Activated CD8-positive, alpha-beta memory T cell treated with anti-CD3 and anti-CD28 coated beads, Interleukin-2, amount 10 ng/mL, durations not matched to agents 7 days and 5 days (primary cell): ENCODE measurements at regions not wholly inside any gene's neighbourhood (a gene's known extent, or its start where the extent isn't known, plus 50 kb on each side); places are given as distances from the start of the nearest gene placed in this dataset.

Source experiments
- ATAC-seq: fragments of 150-1000 bp; cut with Tn5 transposase; one replicate; pipeline ENCODE4 v1.10.0; 2021; ENCODE audit warnings: moderate library complexity
- CTCF ChIA-PET: fragments of 350-600 bp; sonication (Branson Sonifier 250); formaldehyde crosslinking; loops from one replicate; lab custom pipeline; 2021; ENCODE audit warnings: antibody characterized with exemption; lab: Charles Lee
- DNase-seq: peaks from one replicate; pipeline ENCODE4 v3.0.0-alpha.2; 2020
- H3K27ac Mint-ChIP-seq: one replicate; pipeline ENCODE4 v1.8.0; 2021; ENCODE audit warnings: mild to moderate bottlenecking, mixed read lengths
- H3K27me3 Mint-ChIP-seq: one replicate; pipeline ENCODE4 v1.8.0; 2021; ENCODE audit warnings: mixed read lengths
- H3K36me3 Mint-ChIP-seq: one replicate; pipeline ENCODE4 v1.8.0; 2021; ENCODE audit warnings: mild to moderate bottlenecking, mixed read lengths
- H3K4me1 Mint-ChIP-seq: one replicate; pipeline ENCODE4 v1.8.0; 2021; ENCODE audit warnings: mixed read lengths
- H3K4me3 Mint-ChIP-seq: one replicate; pipeline ENCODE4 v1.8.0; 2021; ENCODE audit warnings: mild to moderate bottlenecking, moderate library complexity, mixed read lengths
- H3K9me3 Mint-ChIP-seq: one replicate; pipeline ENCODE4 v1.8.0; 2022; ENCODE audit warnings: low read depth, mixed read lengths

DNA sequence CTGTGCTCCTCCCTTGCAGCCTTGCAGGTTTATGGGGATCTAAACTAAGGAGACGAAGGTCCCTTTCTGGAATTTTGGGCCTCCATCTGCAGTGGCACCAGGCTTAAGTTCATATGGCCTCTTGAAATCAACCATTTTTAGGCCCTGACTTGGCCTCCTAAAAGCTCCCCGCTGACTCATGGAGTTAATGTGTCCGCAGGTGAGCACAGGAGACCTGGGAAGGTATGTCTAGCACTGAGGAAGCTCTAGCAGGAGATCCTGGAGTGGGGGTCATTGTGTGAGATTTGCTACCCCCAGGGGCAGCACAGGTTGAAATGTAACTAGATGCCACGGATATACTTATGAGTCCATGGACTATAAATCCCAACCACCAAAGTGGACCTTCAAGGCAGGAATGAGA is 95.9 kb upstream of the CELF4 start:
- DNase-seq, result no peak
- CTCF ChIA-PET, result no interaction called here
- Mint-ChIP-seq H3K36me3 (no peaks in the 10 kb centered on the region), H3K27me3 (no peaks in the 10 kb centered on the region), H3K27ac (no peak overlapping the region), H3K4me1 (no peaks in the 10 kb centered on the region), H3K4me3 (no peak overlapping the region), H3K9me3 (peaks cover 2% of the 10 kb centered on the region)
- no peak for ATAC-seq

- no peak overlapping the region for H3K4me3 Mint-ChIP-seq
- no peaks in the 10 kb centered on the region for H3K27me3 Mint-ChIP-seq
- peaks cover 2% of the 10 kb centered on the region for H3K9me3 Mint-ChIP-seq
- ATAC-seq, result no peak
- H3K27ac Mint-ChIP-seq, result no peak overlapping the region
- H3K36me3 Mint-ChIP-seq, result no peaks in the 10 kb centered on the region
- CTCF ChIA-PET, result no interaction called here
- no peak for DNase-seq
- no peaks in the 10 kb centered on the region for H3K4me1 Mint-ChIP-seq
These were observed 95.5 kb upstream of the CELF4 start for GRCh38 chr18:37661061-37661460.

- Mint-ChIP-seq H3K36me3 (no peaks in the 10 kb centered on the region), H3K27me3 (no peaks in the 10 kb centered on the region), H3K9me3 (peaks cover 2% of the 10 kb centered on the region), H3K27ac (no peak overlapping the region), H3K4me3 (no peak overlapping the region), H3K4me1 (no peaks in the 10 kb centered on the region)
- ATAC-seq (no peak), DNase-seq (no peak)
- CTCF ChIA-PET, result no interaction called here
These were observed 95.1 kb upstream of the CELF4 start for GRCh38 chr18:37660658-37661057.

DNA sequence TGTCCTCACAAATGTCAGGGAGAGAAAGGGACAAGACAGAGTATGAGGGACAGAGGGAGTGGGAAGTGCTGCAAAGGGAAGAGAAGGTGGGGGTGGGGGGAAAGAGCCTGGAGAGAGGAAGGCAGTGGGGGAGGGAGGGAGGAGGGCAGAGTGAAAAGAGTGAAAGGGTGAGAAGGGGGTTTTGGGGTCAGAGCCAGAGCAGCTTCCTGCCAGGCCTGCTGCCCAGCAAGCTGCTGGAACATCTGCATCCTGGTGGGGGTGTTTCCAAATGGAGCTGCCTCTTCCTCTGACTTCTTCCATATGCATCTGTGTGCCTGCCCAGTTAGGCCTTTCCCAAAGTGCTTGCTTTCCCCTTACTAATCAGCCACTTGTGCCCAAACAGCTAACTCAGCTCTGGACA is 94.3 kb upstream of the CELF4 start:
- no peak for ATAC-seq
- no peak overlapping the region for H3K4me3 Mint-ChIP-seq
- H3K36me3 Mint-ChIP-seq, result no peaks in the 10 kb centered on the region
- peaks cover 2% of the 10 kb centered on the region for H3K9me3 Mint-ChIP-seq
- no peaks in the 10 kb centered on the region for H3K4me1 Mint-ChIP-seq
- H3K27ac Mint-ChIP-seq, result no peak overlapping the region
- no peak for DNase-seq
- CTCF ChIA-PET, result no interaction called here
- no peaks in the 10 kb centered on the region for H3K27me3 Mint-ChIP-seq

DNA sequence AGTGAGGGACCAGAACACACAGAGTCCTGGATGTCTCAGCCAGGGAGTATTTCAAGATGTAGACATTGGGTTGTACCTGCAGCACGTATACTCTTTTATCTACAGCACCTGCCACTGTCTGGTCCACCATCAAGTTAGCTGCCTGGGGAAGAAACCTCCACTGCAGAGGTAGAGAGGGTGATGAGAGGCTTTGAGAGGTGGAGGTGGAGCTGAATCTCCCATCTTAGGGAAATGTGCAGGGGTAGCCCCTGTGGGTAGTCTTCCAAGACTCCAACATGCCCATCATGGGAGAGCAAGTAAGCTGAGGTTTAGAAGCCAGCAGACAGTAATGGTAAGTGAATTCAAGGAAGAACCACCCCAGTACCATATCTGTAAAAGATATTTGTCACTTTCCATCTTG is 93.3 kb upstream of the CELF4 start:
- Mint-ChIP-seq H3K36me3 (no peaks in the 10 kb centered on the region), H3K4me3 (no peak overlapping the region), H3K4me1 (no peaks in the 10 kb centered on the region), H3K27ac (no peak overlapping the region), H3K27me3 (no peaks in the 10 kb centered on the region), H3K9me3 (peaks cover 3% of the 10 kb centered on the region)
- CTCF ChIA-PET, result no interaction called here
- no peak for ATAC-seq
- DNase-seq, result no peak

GRCh38 chr18:37657493-37657892 is 91.9 kb upstream of the CELF4 start:
- no peak overlapping the region for H3K4me3 Mint-ChIP-seq
- CTCF ChIA-PET, result no interaction called here
- no peaks in the 10 kb centered on the region for H3K27me3 Mint-ChIP-seq
- H3K36me3 Mint-ChIP-seq, result no peaks in the 10 kb centered on the region
- DNase-seq, result no peak
- H3K9me3 Mint-ChIP-seq, result peaks cover 2% of the 10 kb centered on the region
- no peak overlapping the region for H3K27ac Mint-ChIP-seq
- no peaks in the 10 kb centered on the region for H3K4me1 Mint-ChIP-seq
- ATAC-seq, result no peak

- Mint-ChIP-seq H3K4me3 (no peak overlapping the region), H3K9me3 (peaks cover 2% of the 10 kb centered on the region), H3K27ac (no peak overlapping the region), H3K4me1 (no peaks in the 10 kb centered on the region), H3K36me3 (no peaks in the 10 kb centered on the region), H3K27me3 (no peaks in the 10 kb centered on the region)
- CTCF ChIA-PET, result no interaction called here
- DNase-seq (no peak), ATAC-seq (no peak)
These were observed 89.3 kb upstream of the CELF4 start for GRCh38 chr18:37654731-37655369.

GRCh38 chr18:37654034-37654433 is 88.4 kb upstream of the CELF4 start:
- no peak for DNase-seq
- CTCF ChIA-PET, result no interaction called here
- no peak overlapping the region for H3K27ac Mint-ChIP-seq
- no peak for ATAC-seq
- H3K36me3 Mint-ChIP-seq, result peaks cover 1% of the 10 kb centered on the region
- H3K4me1 Mint-ChIP-seq, result no peaks in the 10 kb centered on the region
- no peaks in the 10 kb centered on the region for H3K27me3 Mint-ChIP-seq
- peaks cover 4% of the 10 kb centered on the region for H3K9me3 Mint-ChIP-seq
- H3K4me3 Mint-ChIP-seq, result no peak overlapping the region

GRCh38 chr18:37653618-37654017 is 88.0 kb upstream of the CELF4 start:
- Mint-ChIP-seq H3K9me3 (peaks cover 4% of the 10 kb centered on the region), H3K27me3 (no peaks in the 10 kb centered on the region), H3K4me1 (no peaks in the 10 kb centered on the region), H3K27ac (no peak overlapping the region), H3K36me3 (peaks cover 1% of the 10 kb centered on the region), H3K4me3 (no peak overlapping the region)
- CTCF ChIA-PET, result no interaction called here
- ATAC-seq, result no peak
- DNase-seq, result no peak

- DNase-seq (no peak), ATAC-seq (no peak)
- Mint-ChIP-seq H3K36me3 (peaks cover 1% of the 10 kb centered on the region), H3K27ac (no peak overlapping the region), H3K27me3 (no peaks in the 10 kb centered on the region), H3K4me3 (no peak overlapping the region), H3K4me1 (no peaks in the 10 kb centered on the region), H3K9me3 (peaks cover 7% of the 10 kb centered on the region)
- CTCF ChIA-PET, result no interaction called here
These were observed 84.3 kb upstream of the CELF4 start for GRCh38 chr18:37649930-37650329.

DNA sequence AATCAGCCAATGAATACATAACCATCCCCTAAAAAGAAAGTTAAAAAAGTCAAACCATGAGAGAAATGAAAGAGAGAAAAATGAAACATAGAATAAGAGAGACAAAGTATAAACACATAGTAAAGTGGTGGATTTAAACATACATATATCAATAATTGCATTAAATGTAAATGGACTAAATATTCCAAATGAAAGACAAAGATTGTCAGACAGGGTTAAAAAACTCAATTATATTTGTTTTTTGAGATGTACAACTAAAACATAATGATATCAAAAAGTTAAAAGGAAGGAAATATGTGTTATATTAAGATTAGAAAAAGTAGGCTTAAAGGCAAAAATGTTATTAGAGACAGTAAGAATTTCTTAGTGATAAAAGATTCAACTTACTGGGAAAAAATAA is 83.8 kb upstream of the CELF4 start:
- no peaks in the 10 kb centered on the region for H3K27me3 Mint-ChIP-seq
- H3K4me1 Mint-ChIP-seq, result no peaks in the 10 kb centered on the region
- H3K27ac Mint-ChIP-seq, result no peak overlapping the region
- DNase-seq (no peak), ATAC-seq (no peak)
- peaks cover 1% of the 10 kb centered on the region for H3K36me3 Mint-ChIP-seq
- peaks cover 8% of the 10 kb centered on the region for H3K9me3 Mint-ChIP-seq
- CTCF ChIA-PET, result no interaction called here
- H3K4me3 Mint-ChIP-seq, result no peak overlapping the region

- Mint-ChIP-seq H3K4me1 (no peaks in the 10 kb centered on the region), H3K27ac (no peak overlapping the region), H3K36me3 (no peaks in the 10 kb centered on the region), H3K27me3 (no peaks in the 10 kb centered on the region), H3K4me3 (no peak overlapping the region), H3K9me3 (peaks cover 8% of the 10 kb centered on the region)
- DNase-seq, result no peak
- CTCF ChIA-PET, result no interaction called here
- no peak for ATAC-seq
These were observed 76.0 kb upstream of the CELF4 start for GRCh38 chr18:37641573-37641972.

DNA sequence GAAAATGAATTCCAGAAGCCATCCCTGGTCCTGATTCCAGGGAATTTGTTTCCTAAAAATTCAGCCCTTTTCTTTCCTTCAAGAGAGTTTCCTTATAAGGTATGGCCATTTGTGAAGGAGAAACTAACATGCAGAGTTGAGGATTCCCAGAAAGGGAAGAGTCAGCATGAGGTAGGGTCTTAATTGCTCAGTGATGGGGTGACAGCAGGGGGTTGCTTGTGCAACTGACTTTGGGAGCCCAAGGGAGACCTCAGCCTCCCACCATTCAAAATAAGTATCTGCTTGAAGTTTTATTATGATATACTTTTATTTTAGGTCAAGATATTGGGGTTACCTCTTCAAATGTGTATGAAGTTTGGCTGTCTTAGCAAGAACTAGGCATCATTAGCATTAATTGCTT is 74.9 kb upstream of the CELF4 start:
- no peaks in the 10 kb centered on the region for H3K4me1 Mint-ChIP-seq
- no peak overlapping the region for H3K27ac Mint-ChIP-seq
- no peaks in the 10 kb centered on the region for H3K27me3 Mint-ChIP-seq
- ATAC-seq, result no peak
- no peak for DNase-seq
- H3K4me3 Mint-ChIP-seq, result no peak overlapping the region
- H3K36me3 Mint-ChIP-seq, result no peaks in the 10 kb centered on the region
- CTCF ChIA-PET, result no interaction called here
- peaks cover 8% of the 10 kb centered on the region for H3K9me3 Mint-ChIP-seq

- peaks cover 5% of the 10 kb centered on the region for H3K9me3 Mint-ChIP-seq
- no peak overlapping the region for H3K27ac Mint-ChIP-seq
- ATAC-seq, result no peak
- no peak overlapping the region for H3K4me3 Mint-ChIP-seq
- H3K36me3 Mint-ChIP-seq, result no peaks in the 10 kb centered on the region
- H3K27me3 Mint-ChIP-seq, result no peaks in the 10 kb centered on the region
- no peaks in the 10 kb centered on the region for H3K4me1 Mint-ChIP-seq
- DNase-seq, result no peak
- CTCF ChIA-PET, result no interaction called here
These were observed 74.2 kb upstream of the CELF4 start for GRCh38 chr18:37639846-37640245.

- no peak for ATAC-seq
- H3K4me3 Mint-ChIP-seq, result no peak overlapping the region
- no peaks in the 10 kb centered on the region for H3K9me3 Mint-ChIP-seq
- H3K27me3 Mint-ChIP-seq, result no peaks in the 10 kb centered on the region
- H3K4me1 Mint-ChIP-seq, result no peaks in the 10 kb centered on the region
- CTCF ChIA-PET, result no interaction called here
- H3K27ac Mint-ChIP-seq, result no peak overlapping the region
- no peaks in the 10 kb centered on the region for H3K36me3 Mint-ChIP-seq
- DNase-seq, result no peak
These were observed 71.9 kb upstream of the CELF4 start for GRCh38 chr18:37637478-37637850.
